Right lobe of liver (tissue), 4 donors: ENCODE measurements at regions not wholly inside any gene's neighbourhood (a gene's known extent, or its start where the extent isn't known, plus 50 kb on each side); places are given as distances from the start of the nearest gene placed in this dataset.

Experiments
- CTCF ChIP-seq, 4 donors: fragments of 200-600 bp in 3 of 4; fragments of 450-650 bp in 1 of 4; IDR thresholded peaks; one replicate each; pipeline versions ENCODE4 v1.5.1 to v1.8.0; 2016 to 2022; ENCODE audit warnings: antibody characterized with exemption in 4 of 4, mild to moderate bottlenecking in 2 of 4
- POLR2A ChIP-seq: fragments of 450-650 bp; IDR thresholded peaks from one replicate; pipeline ENCODE4 v1.6.1; 2017; ENCODE audit warnings: antibody characterized with exemption, mild to moderate bottlenecking
- donor health status: DM: no; HTN: no; CAD: no.
- donor health status: DM: no; HTN: no; CAD: no.
- donor health status: DM: no; HTN: yes; CAD: no.

GRCh38 chr10:7043055-7043653 is 367.7 kb downstream of the SFMBT2 start:
- TF ChIP-seq CTCF (IDR thresholded peaks at IDR 0.05) (no peak), POLR2A (no peak)
